ENCODE measurements at regions not wholly inside any gene's neighbourhood (a gene's known extent, or its start where the extent isn't known, plus 50 kb on each side); places are given as distances from the start of the nearest gene placed in this dataset.

- TF ChIP-seq CTCF (IDR thresholded peaks at IDR 0.05) (no peak), POLR2A (IDR thresholded peaks at IDR 0.05) (no peak)
These were observed 619.0 kb downstream of the TBL1XR1 start for GRCh38 chr3:176578316-176578715.
